ENCODE measurements at regions not wholly inside any gene's neighbourhood (a gene's known extent, or its start where the extent isn't known, plus 50 kb on each side); places are given as distances from the start of the nearest gene placed in this dataset.

DNA sequence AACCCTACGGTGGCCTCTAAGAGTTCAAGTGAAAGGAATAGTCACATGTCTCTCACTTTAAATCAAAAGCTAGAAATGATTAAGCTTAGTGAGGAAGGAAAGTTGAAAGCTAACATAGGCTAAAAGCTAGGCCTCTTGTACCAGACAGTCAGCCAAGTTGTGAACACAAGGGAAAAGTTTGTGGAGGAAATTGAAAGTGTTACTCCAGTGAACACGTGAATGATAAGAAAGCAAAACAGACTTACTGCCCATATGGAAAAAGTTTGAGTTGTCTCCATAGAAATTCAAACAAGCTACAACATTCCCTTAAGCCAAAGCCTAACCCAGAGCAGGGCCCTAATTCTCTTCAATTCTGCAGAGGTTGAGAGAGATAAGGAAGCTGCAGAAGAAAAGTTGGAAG, 51.5 kb upstream of the RAB9B start:
- Histone ChIP-seq H2AFZ (ENCODE audit: control insufficient read depth, low read depth, low read length) (no peak overlapping the region), H3K4me2 (ENCODE audit: control insufficient read depth, insufficient read depth) (no peak overlapping the region), H4K20me1 (ENCODE audit: control insufficient read depth, insufficient read depth) (no peaks in the 10 kb centered on the region), H3K79me2 (ENCODE audit: control insufficient read depth, insufficient read depth, low read length) (no peaks in the 10 kb centered on the region), H3K4me1 (ENCODE audit: control insufficient read depth, insufficient read depth, low read length) (no peaks in the 10 kb centered on the region), H3K27ac (ENCODE audit: control insufficient read depth, insufficient read depth) (no peak overlapping the region), H3K27me3 (replicated peaks in 1 of 2; ENCODE audit: control insufficient read depth in 2 of 2, insufficient read depth in 2 of 2, low read length in 1 of 2) (no peaks in the 10 kb centered on the region), H3K9me3 (replicated peaks; ENCODE audit: control insufficient read depth, insufficient read depth, low read length) (no peaks in the 10 kb centered on the region), H3K36me3 (ENCODE audit: control insufficient read depth in 2 of 2, insufficient read depth in 2 of 2, low read length in 1 of 2) (no peaks in the 10 kb centered on the region), H3K9ac (ENCODE audit: control insufficient read depth, insufficient read depth, low read length) (no peak overlapping the region), H3K4me3 (no peak overlapping the region)
- 3% methylated on average over 2 of the region's 2 CpGs for WGBS (ENCODE audit: insufficient coverage, insufficient replicate concordance, low lambda C conversion rate, missing lambda C conversion rate)
- FAIRE-seq (no peak), DNase-seq (ENCODE audit: low read depth, low spot score) (no peak), ATAC-seq (no peak)
- ChIA-PET CTCF (interaction anchor here (0.8 kb wide), 1 partner anchor 38 kb away, joined by 5 read pairs; no protein-coding TSS in a partner anchor), RAD21 (ENCODE audit: unreplicated experiment) (no interaction called here), SMC1A (ENCODE audit: uncharacterized antibody, unreplicated experiment) (interaction anchor here (0.8 kb wide), 1 partner anchor 23 kb away, joined by 4 read pairs; no protein-coding TSS in a partner anchor), POLR2A (no interaction called here)
- in situ Hi-C loops (cut with MboI) (no loop called here), intact Hi-C loops (cut with micrococcal nuclease; ENCODE audit: unreplicated experiment) (no loop called here)
- BruUV-seq (replicated peaks) = no TSS peak
- TF ChIP-seq CBX5 (IDR thresholded peaks at IDR 0.05; ENCODE audit: low read depth) = no peak

DNA sequence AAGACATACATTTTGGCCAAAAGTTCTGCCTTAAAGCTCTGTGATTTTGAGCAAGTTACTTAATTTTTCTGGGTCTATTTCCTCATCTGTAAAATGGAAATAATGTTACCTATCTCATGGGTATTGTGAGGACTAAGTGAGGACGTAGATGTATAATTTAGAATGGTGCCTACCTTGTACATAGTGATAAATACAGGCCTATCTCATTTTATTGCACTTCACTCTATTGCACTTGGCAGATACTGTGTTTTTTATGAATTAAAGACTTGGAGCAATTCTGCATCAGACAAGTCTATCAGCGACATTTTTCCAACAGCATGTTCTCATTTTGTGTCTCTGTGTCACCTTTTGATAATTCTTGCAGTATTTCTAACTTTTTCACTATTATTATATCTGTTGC, 50.9 kb upstream of the RAB9B start:
- FAIRE-seq (no peak), ATAC-seq (no peak)

More for the DNA sequence above, 50.9 kb upstream of the RAB9B start:
- H3K27ac ChIP-seq (ENCODE audit: control insufficient read depth, insufficient read depth) = no peak overlapping the region
- no peaks in the 10 kb centered on the region for H3K36me3 ChIP-seq (ENCODE audit: control insufficient read depth in 2 of 2, insufficient read depth in 2 of 2, low read length in 1 of 2)
- no peaks in the 10 kb centered on the region for H3K79me2 ChIP-seq (ENCODE audit: control insufficient read depth, insufficient read depth, low read length)
- POLR2A ChIA-PET = no interaction called here
- WGBS (ENCODE audit: insufficient coverage, insufficient replicate concordance, low lambda C conversion rate, missing lambda C conversion rate) = 1% methylated on average over 2 of the region's 2 CpGs
- SMC1A ChIA-PET (ENCODE audit: uncharacterized antibody, unreplicated experiment) = no interaction called here
- H3K27me3 ChIP-seq (replicated peaks in 1 of 2; ENCODE audit: control insufficient read depth in 2 of 2, insufficient read depth in 2 of 2, low read length in 1 of 2) = no peaks in the 10 kb centered on the region
- no peak overlapping the region for H2AFZ ChIP-seq (ENCODE audit: control insufficient read depth, low read depth, low read length)
- H3K4me3 ChIP-seq = no peak overlapping the region
- TF ChIP-seq, protein P1, sequence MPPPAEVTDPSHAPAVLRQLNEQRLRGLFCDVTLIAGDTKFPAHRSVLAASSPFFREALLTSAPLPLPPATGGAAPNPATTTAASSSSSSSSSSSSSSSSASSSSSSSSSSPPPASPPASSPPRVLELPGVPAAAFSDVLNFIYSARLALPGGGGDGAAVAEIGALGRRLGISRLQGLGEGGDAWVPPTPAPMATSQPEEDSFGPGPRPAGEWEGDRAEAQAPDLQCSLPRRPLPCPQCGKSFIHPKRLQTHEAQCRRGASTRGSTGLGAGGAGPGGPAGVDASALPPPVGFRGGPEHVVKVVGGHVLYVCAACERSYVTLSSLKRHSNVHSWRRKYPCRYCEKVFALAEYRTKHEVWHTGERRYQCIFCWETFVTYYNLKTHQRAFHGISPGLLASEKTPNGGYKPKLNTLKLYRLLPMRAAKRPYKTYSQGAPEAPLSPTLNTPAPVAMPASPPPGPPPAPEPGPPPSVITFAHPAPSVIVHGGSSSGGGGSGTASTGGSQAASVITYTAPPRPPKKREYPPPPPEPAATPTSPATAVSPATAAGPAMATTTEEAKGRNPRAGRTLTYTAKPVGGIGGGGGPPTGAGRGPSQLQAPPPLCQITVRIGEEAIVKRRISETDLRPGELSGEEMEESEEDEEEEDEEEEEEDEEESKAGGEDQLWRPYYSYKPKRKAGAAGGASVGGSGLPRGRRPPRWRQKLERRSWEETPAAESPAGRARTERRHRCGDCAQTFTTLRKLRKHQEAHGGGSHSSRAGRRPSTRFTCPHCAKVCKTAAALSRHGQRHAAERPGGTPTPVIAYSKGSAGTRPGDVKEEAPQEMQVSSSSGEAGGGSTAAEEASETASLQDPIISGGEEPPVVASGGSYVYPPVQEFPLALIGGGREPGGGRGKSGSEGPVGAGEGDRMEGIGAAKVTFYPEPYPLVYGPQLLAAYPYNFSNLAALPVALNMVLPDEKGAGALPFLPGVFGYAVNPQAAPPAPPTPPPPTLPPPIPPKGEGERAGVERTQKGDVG (CRISPR knock-in tag; IDR thresholded peaks at IDR 0.05) = no peak
- no peak for TF ChIP-seq NFYB (IDR thresholded peaks at IDR 0.05; ENCODE audit: insufficient read depth, low read depth, low read length)
- H3K9ac ChIP-seq (ENCODE audit: control insufficient read depth, insufficient read depth, low read length) = no peak overlapping the region
- DNase-seq (ENCODE audit: low read depth, low spot score) = no peak
- intact Hi-C loops (cut with micrococcal nuclease; ENCODE audit: unreplicated experiment) (no loop called here), in situ Hi-C loops (cut with MboI) (no loop called here)
- BruUV-seq (replicated peaks) = no TSS peak
- CTCF ChIA-PET = interaction anchor here (0.8 kb wide), 1 partner anchor 38 kb away, joined by 5 read pairs; no protein-coding TSS in a partner anchor
- RAD21 ChIA-PET (ENCODE audit: unreplicated experiment) = no interaction called here
- H3K9me3 ChIP-seq (replicated peaks; ENCODE audit: control insufficient read depth, insufficient read depth, low read length) = no peaks in the 10 kb centered on the region
- H3K4me1 ChIP-seq (ENCODE audit: control insufficient read depth, insufficient read depth, low read length) = no peaks in the 10 kb centered on the region
- H3K4me2 ChIP-seq (ENCODE audit: control insufficient read depth, insufficient read depth) = no peak overlapping the region
- no peaks in the 10 kb centered on the region for H4K20me1 ChIP-seq (ENCODE audit: control insufficient read depth, insufficient read depth)

Measured in GM12878 (cell line).